Activated T-helper 2 cell treated with anti-CD3 and anti-CD28 coated beads, Interferon-gamma antibody, Interleukin-2, Interleukin-4, amounts not matched to agents 10 μg/mL and 5 μg/mL and 100 μg/mL, durations not matched to agents 14 hours and 24 hours and 36 hours (primary cell): ENCODE measurements at regions not wholly inside any gene's neighbourhood (a gene's known extent, or its start where the extent isn't known, plus 50 kb on each side); places are given as distances from the start of the nearest gene placed in this dataset.
"Not testable (repeated sequence)": the region's sequence is repeated elsewhere in the genome, so short reads cannot be mapped to it uniquely, and the experiment has no call there.

Source experiments
- DNase-seq: peaks from one replicate; pipeline ENCODE4 v3.0.0; 2021; ENCODE audit warnings: low spot score
- H3K27ac Mint-ChIP-seq: one replicate; pipeline ENCODE4 v1.8.0; 2021; ENCODE audit warnings: mixed read lengths
- H3K27me3 Mint-ChIP-seq: one replicate; pipeline ENCODE4 v1.8.0; 2021; ENCODE audit warnings: low read depth, mixed read lengths
- H3K36me3 Mint-ChIP-seq: one replicate; pipeline ENCODE4 v1.8.0; 2021; ENCODE audit warnings: low read depth, mixed read lengths
- H3K4me1 Mint-ChIP-seq: one replicate; pipeline ENCODE4 v1.8.0; 2021; ENCODE audit warnings: low read depth, mixed read lengths
- H3K4me3 Mint-ChIP-seq: one replicate; pipeline ENCODE4 v1.8.0; 2021; ENCODE audit warnings: low read depth, mild to moderate bottlenecking, moderate library complexity, mixed read lengths
- H3K9me3 Mint-ChIP-seq: one replicate; pipeline ENCODE4 v1.8.0; 2021; ENCODE audit warnings: mixed read lengths
- intact Hi-C: fragments of 100-400 bp; cut with micrococcal nuclease; formaldehyde crosslinking; loops from one replicate; pipeline ENCODE4 v1.15.1; 2023

DNA sequence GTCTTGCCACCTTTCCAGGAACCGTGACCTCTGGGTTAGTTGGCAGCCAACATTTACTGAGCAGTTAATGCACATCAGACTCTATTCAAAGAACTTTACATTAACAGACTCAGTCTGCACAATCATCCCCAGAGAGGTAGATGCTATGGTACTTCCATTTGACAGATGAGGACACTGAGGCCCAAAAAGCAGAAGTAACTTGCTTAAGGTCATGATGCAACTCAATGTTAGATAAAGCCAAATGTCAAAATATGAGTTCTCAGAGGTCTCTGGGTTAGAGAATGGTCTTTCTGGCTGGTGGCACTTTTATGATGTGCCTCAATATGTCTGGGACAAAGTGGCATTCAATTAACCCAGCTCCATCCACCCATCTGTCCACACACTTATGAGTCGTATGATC lies 450.0 kb downstream of the MIAT start:
- H3K9me3 Mint-ChIP-seq, result peaks cover 9% of the 10 kb centered on the region
- no peaks in the 10 kb centered on the region for H3K4me1 Mint-ChIP-seq
- intact Hi-C loops, result no loop called here
- no peak for DNase-seq
- no peak overlapping the region for H3K4me3 Mint-ChIP-seq
- no peak overlapping the region for H3K27ac Mint-ChIP-seq
- no peaks in the 10 kb centered on the region for H3K27me3 Mint-ChIP-seq
- no peaks in the 10 kb centered on the region for H3K36me3 Mint-ChIP-seq

- Mint-ChIP-seq H3K9me3 (peaks cover 9% of the 10 kb centered on the region), H3K4me3 (no peak overlapping the region), H3K27ac (no peak overlapping the region), H3K27me3 (no peaks in the 10 kb centered on the region), H3K36me3 (no peaks in the 10 kb centered on the region), H3K4me1 (no peaks in the 10 kb centered on the region)
- DNase-seq, result no peak
- intact Hi-C loops, result no loop called here
Observed at GRCh38 chr22:27107824-27108223, 450.4 kb downstream of the MIAT start.

- Mint-ChIP-seq H3K9me3 (peaks cover 9% of the 10 kb centered on the region), H3K36me3 (no peaks in the 10 kb centered on the region), H3K4me1 (no peaks in the 10 kb centered on the region), H3K27ac (no peak overlapping the region), H3K4me3 (no peak overlapping the region), H3K27me3 (no peaks in the 10 kb centered on the region)
- intact Hi-C loops, result no loop called here
- no peak for DNase-seq
Observed at GRCh38 chr22:27108425-27109114, 451.2 kb downstream of the MIAT start.

- H3K36me3 Mint-ChIP-seq, result not testable (repeated sequence)
Observed at GRCh38 chr22:27109406-27109805, 452.0 kb downstream of the MIAT start.

DNA sequence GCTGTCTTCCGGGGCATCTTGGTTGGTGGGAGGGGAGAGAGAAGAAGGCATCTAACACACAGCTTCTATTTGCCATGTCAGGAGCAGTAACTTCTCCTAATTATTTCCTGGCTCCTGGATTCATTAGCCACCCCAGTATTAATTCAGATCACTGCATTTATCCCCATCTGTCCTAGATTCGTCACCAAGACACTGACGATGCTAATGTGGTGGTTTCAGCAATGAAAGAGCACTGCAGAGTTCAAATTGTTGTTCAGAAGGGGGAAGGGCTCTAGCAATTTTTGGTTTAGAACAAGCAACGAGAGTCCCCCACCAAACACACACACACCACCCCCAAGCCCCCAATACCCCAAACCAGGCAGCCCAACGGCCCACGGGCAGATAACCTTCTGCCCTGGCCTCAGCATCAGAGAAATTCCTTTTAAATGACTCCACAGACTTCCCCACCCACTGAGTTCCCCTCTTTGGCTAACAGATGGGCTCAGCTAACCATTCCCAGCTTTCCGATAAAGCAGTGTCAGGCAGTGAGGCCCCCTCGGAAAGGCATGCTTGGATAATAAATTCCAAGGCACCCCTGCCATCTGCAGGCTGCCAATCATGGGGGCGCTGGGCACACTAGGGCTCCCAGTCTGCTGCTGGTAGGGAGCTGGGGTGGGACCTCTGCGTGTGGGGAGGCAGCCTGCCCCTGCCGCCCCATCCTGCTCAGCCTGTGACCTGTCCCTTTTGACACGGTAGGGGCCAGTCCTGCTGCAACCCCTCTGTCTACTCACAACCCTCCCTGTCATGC lies 453.5 kb downstream of the MIAT start:
- H3K4me1 Mint-ChIP-seq, result no peaks in the 10 kb centered on the region
- intact Hi-C loops, result no loop called here
- DNase-seq, result no peak

More at GRCh38 chr22:27109406-27109805, 452.0 kb downstream of the MIAT start:
- H3K4me3 Mint-ChIP-seq, H3K4me1 Mint-ChIP-seq, H3K9me3 Mint-ChIP-seq, H3K27me3 Mint-ChIP-seq, intact Hi-C loops, H3K27ac Mint-ChIP-seq, DNase-seq: not testable (repeated sequence)

GRCh38 chr22:27111796-27112672 lies 454.6 kb downstream of the MIAT start:
- Mint-ChIP-seq H3K4me3 (no peak overlapping the region), H3K9me3 (peaks cover 9% of the 10 kb centered on the region), H3K4me1 (no peaks in the 10 kb centered on the region), H3K36me3 (no peaks in the 10 kb centered on the region), H3K27me3 (no peaks in the 10 kb centered on the region), H3K27ac (no peak overlapping the region)
- intact Hi-C loops, result no loop called here
- DNase-seq, result no peak

More for the DNA sequence above, 453.5 kb downstream of the MIAT start:
- Mint-ChIP-seq H3K36me3 (no peaks in the 10 kb centered on the region), H3K27ac (no peak overlapping the region), H3K4me3 (no peak overlapping the region), H3K27me3 (no peaks in the 10 kb centered on the region), H3K9me3 (peaks cover 9% of the 10 kb centered on the region)

DNA sequence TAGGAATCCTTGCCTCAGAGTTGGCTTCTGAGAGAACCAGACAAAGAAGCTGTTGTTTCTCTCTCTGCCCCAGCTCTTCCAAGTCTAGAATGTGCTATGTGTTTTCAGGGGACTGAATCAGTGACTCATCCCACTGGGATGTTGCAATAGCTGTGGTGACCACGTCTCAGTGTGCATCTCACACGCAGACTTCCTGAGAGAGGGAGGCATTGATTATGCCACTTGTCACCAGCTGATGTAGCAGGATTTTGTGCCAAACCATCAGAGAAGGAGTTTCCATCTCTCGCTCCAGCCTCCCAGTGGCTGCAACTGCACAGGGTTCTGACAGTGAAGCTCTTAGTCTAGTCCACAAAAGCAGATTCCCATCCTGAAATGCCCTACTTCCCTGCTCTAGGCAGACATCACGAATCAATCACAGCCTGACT lies 455.8 kb downstream of the MIAT start:
- no peaks in the 10 kb centered on the region for H3K27me3 Mint-ChIP-seq
- H3K4me1 Mint-ChIP-seq, result no peaks in the 10 kb centered on the region
- peaks cover 9% of the 10 kb centered on the region for H3K9me3 Mint-ChIP-seq
- no peak overlapping the region for H3K4me3 Mint-ChIP-seq
- no peak overlapping the region for H3K27ac Mint-ChIP-seq
- DNase-seq, result no peak
- intact Hi-C loops, result no loop called here
- no peaks in the 10 kb centered on the region for H3K36me3 Mint-ChIP-seq

DNA sequence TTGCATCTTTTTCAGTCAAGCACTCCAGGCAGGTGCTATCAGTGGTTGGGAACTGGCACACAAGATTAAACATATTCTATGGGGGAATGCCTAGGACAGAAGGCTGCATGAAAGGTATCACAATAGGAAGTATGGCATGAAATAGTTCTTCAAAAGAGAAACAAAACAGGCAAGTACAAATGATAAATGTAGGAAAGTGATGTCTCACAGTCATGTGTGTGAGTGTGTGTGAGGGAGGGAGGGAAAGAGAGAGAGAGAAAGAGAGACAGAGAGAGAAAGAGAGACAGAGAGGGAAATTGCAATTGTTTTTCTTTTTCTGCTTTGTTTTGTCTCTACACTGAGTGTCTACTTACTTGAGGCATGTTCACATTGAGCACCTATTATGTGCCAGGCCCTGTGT lies 456.3 kb downstream of the MIAT start:
- Mint-ChIP-seq H3K4me3 (no peak overlapping the region), H3K27me3 (no peaks in the 10 kb centered on the region), H3K9me3 (peaks cover 9% of the 10 kb centered on the region), H3K27ac (no peak overlapping the region), H3K4me1 (no peaks in the 10 kb centered on the region), H3K36me3 (no peaks in the 10 kb centered on the region)
- intact Hi-C loops, result no loop called here
- DNase-seq, result no peak

DNA sequence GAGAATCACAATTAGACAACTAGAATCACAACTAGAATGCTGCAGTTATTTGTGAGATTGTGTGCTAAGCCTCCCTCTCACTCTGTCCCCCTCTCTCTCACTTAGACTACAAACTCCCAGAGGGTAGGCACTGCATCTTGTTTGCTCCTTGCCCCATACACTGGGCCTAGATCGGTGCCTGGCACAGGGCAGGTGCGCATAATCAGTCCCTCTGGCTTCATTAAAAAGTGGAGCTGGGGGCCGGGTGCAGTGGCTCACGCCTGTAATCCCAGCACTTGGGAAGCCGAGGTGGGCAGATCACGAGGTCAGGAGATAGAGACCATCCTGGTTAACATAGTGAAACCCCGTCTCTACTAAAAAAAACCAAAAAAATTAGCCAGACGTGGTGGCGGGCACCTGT lies 456.8 kb downstream of the MIAT start:
- Mint-ChIP-seq H3K4me3 (no peak overlapping the region), H3K4me1 (no peaks in the 10 kb centered on the region), H3K9me3 (peaks cover 6% of the 10 kb centered on the region), H3K27ac (no peak overlapping the region), H3K36me3 (no peaks in the 10 kb centered on the region), H3K27me3 (no peaks in the 10 kb centered on the region)
- DNase-seq, result no peak
- intact Hi-C loops, result no loop called here

DNA sequence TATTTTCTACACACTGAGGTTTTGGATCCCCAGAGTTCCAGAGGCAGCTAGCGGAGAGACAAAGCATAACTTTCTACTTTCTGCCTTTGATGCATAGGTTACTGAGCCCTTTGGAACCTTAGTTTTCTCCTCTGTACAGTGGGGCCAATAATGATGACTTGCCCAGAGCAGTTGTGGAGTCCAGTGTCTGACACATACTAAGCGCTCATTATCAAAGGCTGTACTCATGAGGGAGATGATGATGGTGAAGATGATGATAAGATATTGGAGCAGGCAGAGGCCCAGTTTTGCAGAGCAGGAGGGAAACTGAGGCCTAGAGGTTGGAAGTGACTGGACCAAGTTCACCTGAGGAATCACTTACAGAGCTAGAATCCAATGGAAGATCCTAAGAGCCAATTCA lies 458.0 kb downstream of the MIAT start:
- H3K27ac Mint-ChIP-seq, result no peak overlapping the region

GRCh38 chr22:27115816-27116256 lies 458.4 kb downstream of the MIAT start:
- intact Hi-C loops, result no loop called here
- H3K9me3 Mint-ChIP-seq, result no peaks in the 10 kb centered on the region
- no peaks in the 10 kb centered on the region for H3K27me3 Mint-ChIP-seq
- no peak overlapping the region for H3K4me3 Mint-ChIP-seq
- no peak for DNase-seq
- no peaks in the 10 kb centered on the region for H3K36me3 Mint-ChIP-seq
- H3K4me1 Mint-ChIP-seq, result no peaks in the 10 kb centered on the region
- H3K27ac Mint-ChIP-seq, result no peak overlapping the region

More for the DNA sequence above, 458.0 kb downstream of the MIAT start:
- no peaks in the 10 kb centered on the region for H3K4me1 Mint-ChIP-seq
- no peaks in the 10 kb centered on the region for H3K9me3 Mint-ChIP-seq
- no peaks in the 10 kb centered on the region for H3K36me3 Mint-ChIP-seq
- DNase-seq, result no peak
- intact Hi-C loops, result no loop called here
- no peak overlapping the region for H3K4me3 Mint-ChIP-seq
- no peaks in the 10 kb centered on the region for H3K27me3 Mint-ChIP-seq

- intact Hi-C loops, result no loop called here
- H3K4me1 Mint-ChIP-seq, result no peaks in the 10 kb centered on the region
- no peak for DNase-seq
- H3K9me3 Mint-ChIP-seq, result no peaks in the 10 kb centered on the region
- H3K27me3 Mint-ChIP-seq, result no peaks in the 10 kb centered on the region
- no peaks in the 10 kb centered on the region for H3K36me3 Mint-ChIP-seq
- H3K27ac Mint-ChIP-seq, result no peak overlapping the region
- no peak overlapping the region for H3K4me3 Mint-ChIP-seq
Observed at GRCh38 chr22:27116312-27117086, 459.1 kb downstream of the MIAT start.
